HG02623 (cell line): ENCODE measurements at regions not wholly inside any gene's neighbourhood (a gene's known extent, or its start where the extent isn't known, plus 50 kb on each side); places are given as distances from the start of the nearest gene placed in this dataset.

Source experiments
- ATAC-seq: cut with Tn5 transposase; IDR thresholded peaks from one replicate; pipeline ENCODE4 v1.9.1; 2021; ENCODE audit warnings: moderate library complexity; ENCODE audit not compliant: unreplicated experiment

DNA sequence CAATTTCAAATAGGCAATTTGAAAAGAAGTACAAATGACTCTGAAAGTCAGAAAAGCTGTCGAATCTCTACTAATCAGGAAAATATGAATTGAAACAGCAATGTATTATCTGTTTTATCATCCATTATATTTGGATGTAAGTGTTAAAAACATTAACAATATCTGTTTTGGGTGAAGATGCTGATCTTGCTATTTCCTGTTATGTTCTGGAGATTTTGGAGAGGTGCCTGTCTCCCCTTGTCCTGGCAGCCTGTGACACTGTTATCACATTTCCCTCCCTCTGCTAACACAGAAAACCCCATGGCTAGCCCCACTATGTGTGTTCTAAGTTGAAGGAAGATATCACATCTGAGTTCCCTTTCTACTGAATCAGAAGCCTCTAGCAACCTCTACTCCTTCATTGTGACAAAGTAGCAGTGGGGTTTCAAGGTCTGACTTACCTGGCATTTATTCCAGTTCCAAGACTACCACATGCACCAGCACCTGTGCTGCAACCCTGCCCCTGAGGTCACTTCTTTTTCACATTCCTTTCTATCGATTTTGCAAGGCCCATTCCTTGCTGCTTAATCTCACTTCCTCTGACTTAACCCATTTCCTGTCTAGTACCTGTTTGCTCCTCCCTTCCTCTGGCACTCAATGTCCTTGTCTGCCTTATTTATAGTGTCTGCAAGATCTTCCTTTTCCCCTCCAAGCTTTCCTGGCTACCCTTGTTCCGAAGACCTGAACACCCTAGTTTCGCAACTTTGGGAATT lies 95.5 kb upstream of the COL8A1 start:
- ATAC-seq, result peak; percentile 40

DNA sequence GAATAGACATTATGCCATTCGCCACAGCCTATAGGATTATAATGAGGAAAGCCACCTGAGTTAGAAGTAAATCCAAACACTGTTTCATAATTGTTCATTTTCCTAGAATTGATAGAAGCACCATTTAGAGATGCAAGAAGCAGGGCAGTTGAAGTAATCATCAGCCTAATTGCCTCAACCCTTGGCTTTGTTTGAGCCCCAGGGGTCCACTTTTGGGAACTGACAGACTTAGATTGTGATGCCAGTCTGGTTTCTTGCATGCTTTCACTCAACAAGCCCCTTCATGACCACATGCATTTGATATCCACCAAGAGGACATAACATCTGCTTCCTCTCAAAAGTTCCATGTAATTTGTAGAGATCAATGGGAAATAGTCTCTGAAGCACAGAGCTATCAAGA lies 97.2 kb upstream of the COL8A1 start:
- ATAC-seq, result no peak

DNA sequence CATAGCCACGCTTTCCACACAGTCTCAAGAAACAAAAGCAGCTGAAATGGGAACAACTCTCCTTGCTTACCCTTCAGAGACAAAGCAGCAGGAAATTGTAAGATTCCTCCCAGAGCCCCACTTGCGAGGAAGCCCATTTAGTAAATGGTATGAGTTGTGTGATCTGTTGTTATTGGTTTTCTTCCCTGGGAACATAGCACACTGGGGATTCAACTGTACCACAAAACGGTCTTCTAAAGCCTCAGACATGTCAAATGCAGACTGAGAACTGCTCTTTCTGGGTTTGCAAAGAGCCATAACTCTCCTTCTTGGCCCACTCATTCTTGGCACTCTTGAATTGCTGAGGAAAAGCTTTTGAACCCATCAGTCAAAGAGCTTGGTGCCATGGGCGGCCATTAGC lies 101.0 kb upstream of the COL8A1 start:
- no peak for ATAC-seq

DNA sequence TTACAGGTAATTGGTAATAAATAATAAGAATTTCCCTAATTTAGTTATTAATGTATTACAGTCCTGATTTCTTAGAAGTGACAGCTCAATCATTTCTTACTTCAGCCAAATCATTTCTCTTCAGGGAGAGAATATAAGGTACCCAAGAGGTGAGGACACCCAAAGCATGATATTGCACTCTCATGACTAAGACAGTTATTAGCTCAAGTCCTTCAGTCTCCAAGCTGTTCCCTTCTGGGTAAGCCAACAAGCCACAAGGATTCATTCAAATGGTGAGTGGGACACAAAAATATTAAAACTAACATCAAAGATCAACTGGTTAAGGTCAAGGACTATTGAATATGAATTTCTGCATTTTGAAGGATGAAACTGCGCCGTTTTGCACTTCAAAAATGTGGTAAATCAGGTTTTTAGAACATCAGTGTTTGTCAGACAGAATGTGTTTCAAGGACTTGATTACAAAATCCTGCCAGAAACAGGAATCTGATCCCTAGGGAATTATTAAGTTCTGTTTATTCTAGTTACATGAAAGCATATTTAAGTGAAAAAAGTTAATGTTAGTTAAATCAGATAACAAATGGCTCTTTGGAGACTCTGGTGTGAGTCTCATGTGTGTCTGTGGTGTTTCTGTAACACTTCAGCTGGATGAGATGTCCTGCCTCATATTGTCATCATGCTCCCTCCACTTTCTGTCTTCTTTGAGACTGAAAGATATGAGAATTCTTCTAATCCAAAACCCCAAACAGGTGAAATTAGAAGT lies 101.7 kb upstream of the COL8A1 start:
- no peak for ATAC-seq

DNA sequence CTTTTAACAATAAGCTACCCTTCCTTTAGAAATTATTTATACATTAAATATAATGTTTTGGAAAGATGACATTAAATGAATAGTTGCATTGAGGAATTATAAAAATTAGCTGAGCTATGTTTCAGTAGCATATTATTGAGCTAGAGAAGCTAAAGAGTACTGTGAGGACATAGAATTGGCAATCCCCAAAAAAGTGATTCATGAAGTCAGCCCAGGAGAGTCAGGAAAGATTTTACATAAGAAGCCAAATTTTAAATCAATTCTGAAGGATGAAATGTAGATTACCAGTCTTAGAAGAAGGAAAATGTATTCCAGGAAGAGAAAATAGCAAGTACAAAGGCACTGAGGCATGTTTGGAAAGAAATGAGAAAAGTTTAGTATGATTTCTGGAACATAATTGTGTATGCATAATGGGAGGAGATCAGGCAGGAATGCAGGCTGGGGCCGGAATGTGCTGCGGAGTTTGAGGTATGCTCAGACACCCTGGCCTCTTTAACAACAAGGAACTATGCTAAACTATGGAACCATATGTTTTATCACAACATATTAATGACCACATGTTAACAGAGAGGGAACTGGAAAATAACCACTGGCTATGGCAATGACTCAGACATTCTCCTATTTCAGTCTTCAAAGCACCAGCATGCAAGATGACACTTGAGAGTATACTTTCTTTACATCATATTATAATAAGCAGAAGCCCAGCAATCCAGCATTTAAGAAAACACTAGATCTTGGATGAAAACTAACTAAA lies 103.3 kb upstream of the COL8A1 start:
- ATAC-seq, result no peak

DNA sequence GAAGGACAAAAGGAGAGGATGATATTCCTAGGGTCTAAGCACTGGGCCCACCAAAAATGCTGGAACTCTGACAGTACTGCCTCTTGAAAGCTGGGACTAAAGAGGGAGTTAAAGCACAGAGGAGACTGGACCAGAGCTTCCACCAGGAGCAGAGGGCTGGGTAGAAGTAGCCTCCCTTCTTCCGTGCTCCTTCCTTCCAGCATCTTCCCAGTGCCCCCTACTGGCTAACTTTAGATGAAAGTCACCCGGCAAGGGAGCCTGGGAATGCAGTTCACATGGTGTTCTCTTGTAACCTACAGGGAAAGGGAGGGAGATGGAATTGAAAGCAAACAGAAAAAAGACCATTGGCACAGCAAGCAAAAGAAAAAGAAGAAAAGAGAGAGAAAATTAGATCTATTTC lies 106.1 kb upstream of the COL8A1 start:
- peak; percentile 70 for ATAC-seq

DNA sequence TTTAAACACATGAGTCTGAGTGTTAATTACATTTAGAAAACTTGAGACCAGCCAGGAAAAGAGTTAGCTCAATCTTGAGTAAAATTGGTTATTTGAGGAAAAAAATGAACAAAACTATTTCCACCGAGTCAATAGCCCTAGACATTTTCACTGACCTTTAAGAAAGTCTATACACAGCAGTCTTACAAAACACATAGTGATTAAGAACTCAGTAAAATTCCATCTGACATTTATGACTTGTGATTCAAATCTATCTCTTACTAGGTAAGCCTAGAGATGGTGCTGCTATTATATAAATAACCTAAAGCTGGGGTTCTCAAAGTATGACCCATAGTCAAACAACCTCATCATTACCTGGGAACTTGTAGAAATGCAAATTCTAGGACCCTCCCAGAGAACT lies 109.1 kb upstream of the COL8A1 start:
- ATAC-seq, result no peak

DNA sequence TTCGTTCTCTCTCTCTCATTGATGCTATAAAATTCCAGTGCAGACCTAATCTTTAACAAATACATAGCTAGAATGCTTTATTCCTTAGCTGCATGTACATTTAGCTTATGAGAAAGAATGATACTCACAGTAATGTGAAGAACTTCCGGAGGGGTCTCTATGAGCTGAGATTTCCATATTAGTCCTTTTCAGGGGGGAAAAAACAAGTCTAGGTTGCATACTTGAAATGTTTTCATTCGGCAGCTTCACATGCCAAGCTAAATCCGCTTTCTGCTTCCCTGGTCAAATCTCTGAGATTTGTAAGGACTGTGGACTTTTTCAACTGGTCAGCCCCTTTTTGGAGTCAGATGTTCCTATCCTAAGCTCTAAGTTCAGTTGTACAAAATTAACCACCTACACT lies 111.5 kb upstream of the COL8A1 start:
- ATAC-seq, result no peak

DNA sequence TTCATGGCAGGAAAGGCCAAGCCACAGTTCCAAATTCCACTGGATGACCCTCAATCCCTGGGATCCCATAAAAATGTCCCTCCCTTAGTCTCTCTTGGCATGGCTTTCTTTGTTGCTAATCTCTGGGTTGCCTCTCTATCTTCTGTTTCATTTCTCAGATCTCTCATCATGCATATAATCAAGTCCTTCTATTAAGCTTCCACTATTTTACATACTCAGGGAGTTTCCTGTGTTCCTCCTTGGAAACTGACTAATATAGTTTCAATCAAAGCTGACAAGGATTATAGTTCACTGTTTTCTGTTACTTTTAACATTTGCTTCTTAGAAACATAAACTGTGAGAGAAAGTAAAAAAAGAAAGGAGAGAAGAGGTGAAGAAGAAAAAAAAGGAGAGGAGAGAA lies 113.8 kb upstream of the COL8A1 start:
- no peak for ATAC-seq

DNA sequence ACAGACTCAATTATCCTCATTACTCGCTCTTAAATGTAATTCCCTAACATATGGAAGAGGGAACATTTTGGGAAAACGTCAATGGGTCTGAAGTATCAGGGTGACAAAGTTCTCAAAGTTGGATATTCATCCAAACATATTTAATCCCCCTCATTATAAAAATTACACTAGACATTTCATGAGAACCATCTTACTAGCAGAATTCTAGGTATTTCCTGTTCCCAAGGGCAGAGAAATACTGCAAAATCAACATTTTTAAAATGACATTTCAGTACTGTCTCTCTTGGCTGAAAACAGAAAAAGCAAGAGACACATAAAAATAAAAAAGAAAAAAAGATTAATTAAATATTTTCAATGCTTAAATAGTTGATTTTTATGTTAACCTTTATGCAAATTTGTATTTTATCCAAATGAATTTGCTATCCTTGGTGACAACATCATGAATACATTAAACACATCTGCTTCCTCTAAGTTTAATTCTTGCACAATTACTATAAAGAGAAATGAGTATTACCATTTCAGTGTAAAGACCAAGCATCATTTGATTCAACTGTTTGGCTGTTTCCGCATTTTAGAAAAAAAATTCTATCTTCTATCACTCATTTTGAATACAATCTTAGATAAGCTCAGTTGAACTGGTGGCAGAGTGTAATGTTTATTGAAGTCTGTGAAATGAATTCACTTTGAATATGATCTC lies 114.8 kb upstream of the COL8A1 start:
- ATAC-seq, result no peak

DNA sequence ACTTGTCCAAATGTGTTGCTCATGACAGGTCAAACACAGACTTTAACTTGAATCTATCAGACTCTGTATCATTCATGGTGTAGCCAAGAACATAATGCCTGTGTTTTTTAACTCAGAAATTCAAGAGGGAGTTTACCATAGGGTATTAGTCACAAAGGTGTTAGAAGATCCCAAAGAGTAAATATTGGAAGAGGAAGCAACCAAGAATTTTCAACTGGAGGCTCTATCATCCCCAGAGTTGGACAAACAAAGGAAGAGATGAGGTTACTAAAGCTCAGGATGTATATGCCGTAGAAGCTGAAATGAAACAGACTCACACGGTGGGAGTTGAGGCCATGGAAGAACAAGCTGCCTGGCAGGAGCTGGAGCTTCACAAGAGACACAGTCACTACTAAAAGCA lies 116.2 kb upstream of the COL8A1 start:
- no peak for ATAC-seq

DNA sequence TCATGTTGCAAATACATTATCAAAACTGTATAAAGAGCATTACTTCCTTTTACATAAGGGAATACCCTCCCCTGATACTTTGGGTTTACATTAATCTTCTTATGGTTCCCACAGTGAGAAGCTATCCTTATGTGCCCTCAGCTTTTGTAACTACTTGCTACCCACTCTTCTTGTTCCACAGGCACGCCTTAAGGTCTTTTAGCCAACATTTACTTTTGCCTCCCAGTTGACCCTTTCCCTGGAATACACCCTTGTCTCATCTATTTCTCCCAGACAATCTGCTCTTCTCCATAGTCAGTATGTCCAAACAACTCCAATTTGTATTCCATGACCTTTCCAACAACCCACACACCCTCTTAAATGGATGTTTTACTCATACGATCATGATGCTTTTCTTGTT lies 116.8 kb upstream of the COL8A1 start:
- no peak for ATAC-seq

DNA sequence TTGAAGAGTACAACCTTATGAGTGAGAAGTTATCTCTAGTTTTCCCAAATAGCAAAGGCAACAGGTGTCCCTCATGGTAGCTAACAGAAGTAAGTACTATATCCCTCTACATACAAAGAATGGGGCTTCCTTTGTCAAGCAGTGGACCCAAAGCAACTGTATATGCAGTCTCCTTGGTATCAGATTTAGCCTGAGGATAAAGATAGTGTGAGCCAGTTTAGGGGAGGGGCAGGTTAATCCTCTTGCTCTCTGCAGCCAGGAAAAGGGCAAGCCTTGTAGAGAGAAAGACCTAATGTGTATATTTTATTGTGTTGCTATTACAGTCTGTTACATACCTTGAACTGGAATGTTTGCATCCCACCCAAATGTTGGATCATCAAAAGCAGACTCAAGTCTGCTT lies 117.9 kb upstream of the COL8A1 start:
- no peak for ATAC-seq

DNA sequence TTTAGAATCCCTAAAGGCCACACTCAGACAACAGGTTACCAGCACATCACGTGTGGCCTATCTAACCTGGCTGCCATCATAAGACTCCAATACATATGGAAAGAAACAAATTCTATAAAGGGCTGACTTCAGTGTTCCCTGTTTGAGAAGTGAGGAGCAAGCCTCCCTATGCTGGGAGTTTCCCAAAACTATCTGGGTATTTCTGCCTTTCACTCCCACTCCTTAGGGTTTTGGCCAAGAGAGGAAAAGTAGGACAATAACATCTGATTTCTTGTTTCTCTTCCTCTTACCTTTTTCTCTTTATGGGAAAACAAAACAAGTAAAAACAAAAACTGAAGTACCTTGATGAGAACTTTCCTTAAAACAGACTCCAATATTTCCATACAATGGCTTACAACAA lies 121.5 kb upstream of the COL8A1 start:
- ATAC-seq, result no peak

DNA sequence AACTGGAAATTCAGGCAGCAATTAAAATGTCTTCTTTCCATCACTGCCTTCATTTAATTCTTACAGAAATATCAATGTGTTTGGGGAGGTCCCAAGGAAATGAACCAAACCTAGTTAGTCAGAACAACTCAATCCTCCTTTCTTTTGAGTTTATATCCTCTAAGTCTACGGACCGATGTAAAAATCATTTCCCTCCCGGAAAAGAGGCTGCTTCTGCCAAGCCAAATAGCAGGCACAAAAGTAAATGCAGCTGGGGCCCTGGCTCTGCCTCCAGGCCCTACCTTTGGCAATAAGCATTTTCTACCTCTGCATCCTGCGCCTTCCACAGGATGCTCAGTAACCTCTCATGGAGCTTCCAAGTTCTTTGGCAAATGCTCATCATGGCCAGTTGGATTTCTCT lies 122.5 kb upstream of the COL8A1 start:
- ATAC-seq, result no peak

DNA sequence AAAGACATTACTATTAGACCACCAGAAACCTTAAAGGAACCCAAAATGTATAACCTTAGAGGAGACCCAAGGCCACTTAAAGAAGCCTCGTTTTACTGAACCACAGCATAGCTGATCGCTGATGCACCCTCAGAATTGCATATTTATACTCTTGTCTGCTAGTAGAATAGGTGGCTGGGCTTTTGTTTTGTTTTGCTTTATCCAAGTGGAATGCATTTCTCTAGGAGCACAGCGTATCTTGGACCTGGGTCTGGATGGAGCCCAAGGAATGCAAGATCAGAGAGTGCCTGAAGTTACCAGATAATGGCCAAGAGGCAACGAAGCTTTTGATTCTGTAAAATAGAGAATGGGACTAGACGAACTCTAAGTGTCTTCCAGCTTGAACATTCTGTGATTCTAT lies 129.2 kb upstream of the COL8A1 start:
- ATAC-seq, result no peak

DNA sequence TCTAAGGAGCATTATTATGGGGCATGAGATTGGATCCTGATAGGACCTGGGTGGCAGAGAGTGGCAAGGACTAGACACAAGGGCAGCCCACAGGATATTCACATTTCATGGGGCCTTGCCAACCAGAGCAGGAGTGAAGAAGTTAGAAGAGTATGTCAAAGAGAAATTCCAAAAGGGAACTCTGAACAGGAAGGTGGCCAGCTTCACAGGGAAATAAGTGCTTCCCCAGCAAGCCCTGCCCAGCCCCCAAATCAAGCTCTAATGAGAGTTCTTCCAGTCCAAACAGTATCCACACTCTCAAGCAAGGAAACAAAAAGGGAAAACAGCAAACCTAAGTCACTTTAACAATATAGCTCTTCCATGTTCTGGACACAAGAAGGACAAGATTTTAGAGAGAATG lies 130.2 kb upstream of the COL8A1 start:
- no peak for ATAC-seq

DNA sequence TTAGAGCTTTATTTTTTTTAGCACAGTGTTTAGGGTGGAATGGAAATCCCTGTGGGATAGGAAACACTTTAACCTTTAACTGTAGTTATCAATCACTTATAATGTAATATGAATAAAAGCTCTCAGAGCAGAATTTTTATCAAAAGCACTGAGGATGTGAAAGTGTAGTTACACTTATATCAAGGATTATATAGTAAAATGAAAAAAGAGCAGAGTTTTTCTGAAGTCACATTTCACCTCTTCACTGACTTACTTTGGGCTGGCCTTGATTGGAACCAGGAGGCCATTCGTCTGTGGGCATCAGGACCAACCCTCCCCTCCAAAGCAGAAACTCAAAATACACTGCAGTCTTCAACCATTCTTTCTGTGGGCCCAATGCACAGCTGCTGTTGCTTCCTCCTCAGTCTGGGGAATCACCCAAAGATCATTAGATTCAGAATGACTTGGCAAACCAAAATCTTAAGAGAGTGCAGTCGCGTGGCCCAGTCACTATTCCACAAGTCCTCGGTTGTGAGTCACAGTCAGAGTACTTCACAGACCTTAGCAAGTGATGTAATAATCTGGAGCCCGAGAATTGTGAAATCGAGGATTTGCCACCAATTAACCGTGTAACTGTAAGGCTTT lies 132.6 kb upstream of the COL8A1 start:
- peak; percentile 100 for ATAC-seq

DNA sequence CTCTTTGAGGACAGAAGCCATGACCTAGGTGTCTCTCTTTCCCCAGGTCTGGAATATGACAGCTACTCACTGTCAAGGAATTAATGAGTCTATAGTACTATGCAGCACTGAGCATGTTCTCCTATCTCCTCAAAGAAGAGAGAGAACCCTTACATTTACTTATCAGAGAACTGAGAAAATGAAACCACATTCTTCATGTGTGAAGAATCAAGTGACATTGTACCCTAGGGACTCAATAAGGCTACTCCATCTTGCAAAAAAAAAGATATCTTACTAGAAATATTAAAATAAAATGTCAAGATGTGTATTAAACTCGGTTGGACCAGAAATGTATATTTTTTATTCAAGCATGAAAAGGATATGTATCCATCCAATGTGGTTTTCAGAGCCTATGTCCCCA lies 133.2 kb upstream of the COL8A1 start:
- ATAC-seq, result no peak

DNA sequence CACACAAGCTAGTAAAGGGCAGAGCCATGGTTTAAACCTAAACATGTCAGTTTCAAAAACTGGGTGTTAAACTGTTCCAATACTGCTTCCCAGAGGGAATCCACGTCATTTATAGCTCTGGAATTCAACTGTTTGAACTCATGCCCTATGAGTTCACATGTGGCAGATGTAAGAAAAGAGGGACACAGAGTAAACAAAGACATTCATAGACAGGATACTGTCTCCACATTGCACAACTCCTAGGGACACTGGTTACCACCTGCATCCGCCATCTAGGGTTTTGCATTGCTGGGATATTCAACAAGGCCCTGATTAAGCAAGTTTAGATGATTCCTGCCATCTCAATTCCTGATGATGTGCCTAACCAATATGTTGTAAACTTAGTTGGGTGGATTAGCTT lies 134.1 kb upstream of the COL8A1 start:
- ATAC-seq, result no peak

DNA sequence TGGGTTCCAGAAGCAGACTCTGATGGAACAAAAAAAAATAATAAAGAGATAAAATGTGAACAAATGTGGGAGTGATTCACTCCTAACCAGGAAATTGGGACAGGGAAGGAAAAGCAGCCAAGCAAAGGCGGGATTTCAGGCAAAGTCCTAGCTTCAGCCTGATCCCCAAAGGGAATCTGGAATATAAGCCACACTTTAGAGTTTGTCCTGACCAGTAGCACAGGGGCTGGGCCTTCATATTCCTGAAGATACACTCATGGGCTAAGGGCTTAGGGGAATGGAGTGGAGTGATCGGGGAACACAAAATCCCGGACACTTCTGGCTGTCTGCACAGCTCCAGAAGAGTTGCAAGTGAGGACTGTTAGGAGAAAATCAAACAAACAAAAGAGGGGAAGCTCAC lies 135.0 kb upstream of the COL8A1 start:
- no peak for ATAC-seq
